ENCODE measurements at regions not wholly inside any gene's neighbourhood (a gene's known extent, or its start where the extent isn't known, plus 50 kb on each side); places are given as distances from the start of the nearest gene placed in this dataset.

- TF ChIP-seq CTCF (conservative IDR thresholded peaks at IDR 0.05) (no peak), EZH2 (IDR thresholded peaks at IDR 0.05; ENCODE audit: low read depth) (no peak)
Measured at GRCh38 chr4:156111686-156112085, 158.0 kb upstream of the CTSO start.
